ENCODE measurements at regions not wholly inside any gene's neighbourhood (a gene's known extent, or its start where the extent isn't known, plus 50 kb on each side); places are given as distances from the start of the nearest gene placed in this dataset.

DNA sequence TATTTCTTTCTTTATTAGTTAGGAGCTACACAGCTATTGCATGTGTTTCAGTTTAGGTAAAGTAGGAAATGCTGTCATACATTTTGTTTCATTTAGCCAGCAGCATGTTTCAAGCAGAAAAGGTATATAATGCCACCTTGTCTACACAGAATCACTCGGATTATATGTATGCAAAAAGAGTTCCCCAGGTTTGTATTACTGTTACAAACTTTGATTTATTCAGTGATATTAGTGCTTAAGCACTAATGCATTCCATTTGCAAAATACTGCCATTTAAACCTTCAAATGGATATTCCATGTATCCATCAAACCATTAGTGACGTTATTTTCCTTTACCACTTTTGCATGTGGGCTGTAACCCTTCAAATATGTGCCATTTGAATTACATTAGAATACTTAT is 564.0 kb downstream of the RPL10L start:
- no peak for TF ChIP-seq CTCF (IDR thresholded peaks at IDR 0.05; ENCODE audit: poor library complexity, severe bottlenecking)
- TF ChIP-seq SMC3 (conservative IDR thresholded peaks at IDR 0.05; ENCODE audit: poor library complexity) = no peak
- TF ChIP-seq RAD21 (conservative IDR thresholded peaks at IDR 0.05) = no peak
- TF ChIP-seq EP300 (conservative IDR thresholded peaks at IDR 0.05; ENCODE audit: poor library complexity, severe bottlenecking) = no peak
- no peak for TF ChIP-seq POLR2AphosphoS5 (IDR thresholded peaks at IDR 0.05)
- no peak for TF ChIP-seq TAF1 (IDR thresholded peaks at IDR 0.05; ENCODE audit: low read depth)

All from neural cell (in vitro differentiated cells).